Activated CD4-positive, alpha-beta T cell treated with anti-CD3 and anti-CD28 coated beads, Interleukin-2, Interleukin-4, amounts not matched to agents 100 ng/mL and 50 ng/mL, durations not matched to agents 16 hours and 8 hours (primary cell): ENCODE measurements at regions not wholly inside any gene's neighbourhood (a gene's known extent, or its start where the extent isn't known, plus 50 kb on each side); places are given as distances from the start of the nearest gene placed in this dataset.

Experiments used
- DNase-seq: peaks from one replicate; pipeline ENCODE4 v3.0.0-alpha.2; 2020; ENCODE audit warnings: low spot score

DNA sequence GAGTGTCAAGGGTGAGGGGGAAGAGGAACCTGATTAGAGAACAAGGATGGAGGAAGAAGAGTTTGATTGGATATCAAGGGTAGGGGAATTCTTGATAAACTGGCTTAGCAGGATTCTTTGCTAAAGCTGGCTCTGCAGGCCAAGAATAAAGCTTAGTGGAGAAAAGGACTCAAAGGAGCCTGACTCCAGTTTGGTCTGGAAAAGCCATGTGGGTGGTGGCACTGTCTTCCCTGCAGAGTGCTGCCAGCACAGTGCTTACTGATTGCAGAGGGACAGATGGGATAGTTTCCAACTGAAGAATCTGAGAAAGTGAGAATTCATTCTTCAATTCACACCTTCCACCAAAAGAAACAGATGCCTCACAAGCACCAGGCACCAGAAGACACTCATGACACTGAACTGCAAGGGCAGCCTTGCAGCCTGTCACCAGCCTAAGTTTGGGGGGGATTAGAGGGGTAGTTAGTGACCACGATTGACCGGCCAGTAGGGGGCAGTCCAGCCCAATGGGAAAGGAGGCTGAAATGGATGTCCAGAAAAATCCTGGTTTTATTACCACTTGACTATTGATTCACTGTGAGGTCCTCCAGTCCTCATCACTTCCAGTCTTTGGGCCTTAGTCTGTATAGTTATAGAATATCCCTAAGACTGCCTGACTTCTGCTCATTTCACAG lies 334.5 kb downstream of the SMAD2 start:
- peak; percentile 5 for DNase-seq

DNA sequence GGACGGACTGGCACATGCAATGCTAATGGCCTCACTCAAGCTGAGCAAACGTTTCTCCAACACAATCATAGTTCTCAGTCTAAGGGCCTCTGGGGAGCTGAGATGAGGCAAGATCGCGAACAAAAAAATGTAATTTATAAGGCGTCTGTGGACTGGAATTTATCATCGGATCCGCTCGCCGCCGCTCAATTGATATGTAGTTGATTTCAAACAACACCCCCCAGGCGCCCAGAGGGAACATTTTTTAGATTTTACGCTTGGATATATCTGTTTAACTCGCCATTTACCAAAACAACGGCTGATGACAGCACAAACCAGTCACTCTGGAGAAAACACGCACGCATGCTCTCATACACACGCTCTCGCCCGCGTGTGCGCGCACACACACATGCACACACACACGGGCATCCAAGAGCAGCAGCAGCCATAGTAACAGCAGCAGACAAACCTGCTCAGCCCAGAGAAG lies 335.8 kb downstream of the SMAD2 start:
- DNase-seq: no peak

DNA sequence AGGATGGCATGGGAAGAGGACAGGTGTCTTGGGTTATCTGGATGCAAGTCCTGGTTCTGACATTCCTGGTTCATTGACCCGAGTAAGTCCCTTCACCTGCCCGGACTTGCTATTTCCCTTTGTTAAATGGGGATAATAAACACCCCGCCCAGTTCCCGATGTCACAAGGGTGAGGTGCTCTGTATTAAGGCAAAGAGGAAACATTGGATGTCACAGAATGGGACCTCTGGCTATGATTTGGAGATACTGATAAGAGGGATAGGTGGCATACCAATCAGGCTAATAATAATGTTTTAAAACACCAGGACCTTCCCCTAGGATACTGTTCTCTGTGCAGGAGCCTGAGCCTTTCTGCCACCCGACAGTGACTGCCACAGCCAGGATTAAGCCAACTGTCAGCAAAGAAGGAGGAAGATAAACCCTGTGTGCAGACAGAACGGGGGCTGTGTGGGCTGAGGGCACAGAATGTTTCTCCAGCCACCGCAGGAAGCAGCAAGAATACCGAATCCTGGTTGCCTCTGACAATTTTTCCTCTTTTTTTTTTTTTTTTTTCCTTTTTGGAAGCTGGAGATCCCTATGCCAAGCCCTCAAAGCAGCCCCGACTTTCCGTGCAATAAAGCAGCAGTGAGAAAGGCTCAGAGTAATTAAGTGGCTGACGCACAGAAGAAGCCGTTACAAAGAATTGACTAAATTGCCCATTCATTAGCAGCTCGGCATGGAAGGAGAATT lies 336.6 kb downstream of the SMAD2 start:
- DNase-seq: no peak

- DNase-seq: no peak
Observed at GRCh38 chr18:47591429-47591828, 339.0 kb downstream of the SMAD2 start.

- no peak for DNase-seq
Observed at GRCh38 chr18:47587587-47587986, 336.1 kb upstream of the SKOR2 start.

GRCh38 chr18:47586418-47587070 lies 335.1 kb upstream of the SKOR2 start:
- DNase-seq: no peak

DNA sequence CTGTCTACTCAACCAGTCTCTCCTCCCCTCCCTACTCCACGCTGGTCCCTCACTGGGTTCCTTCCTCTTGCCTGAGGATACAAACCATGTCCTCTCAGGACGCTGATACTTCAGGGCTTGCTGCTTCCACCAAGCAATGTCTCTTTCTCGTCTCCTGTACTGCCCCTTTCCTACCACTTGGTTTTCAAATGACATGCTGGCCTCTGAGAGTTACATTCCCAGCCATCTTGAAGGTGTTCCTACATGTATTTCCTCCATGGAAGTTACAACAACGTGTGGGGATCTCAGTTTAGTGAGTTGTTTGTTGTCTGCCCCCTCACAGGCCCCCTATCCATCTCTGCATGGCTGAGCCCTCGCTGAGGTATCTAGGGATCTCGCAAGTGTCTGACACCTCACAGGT lies 334.5 kb upstream of the SKOR2 start:
- DNase-seq: no peak

DNA sequence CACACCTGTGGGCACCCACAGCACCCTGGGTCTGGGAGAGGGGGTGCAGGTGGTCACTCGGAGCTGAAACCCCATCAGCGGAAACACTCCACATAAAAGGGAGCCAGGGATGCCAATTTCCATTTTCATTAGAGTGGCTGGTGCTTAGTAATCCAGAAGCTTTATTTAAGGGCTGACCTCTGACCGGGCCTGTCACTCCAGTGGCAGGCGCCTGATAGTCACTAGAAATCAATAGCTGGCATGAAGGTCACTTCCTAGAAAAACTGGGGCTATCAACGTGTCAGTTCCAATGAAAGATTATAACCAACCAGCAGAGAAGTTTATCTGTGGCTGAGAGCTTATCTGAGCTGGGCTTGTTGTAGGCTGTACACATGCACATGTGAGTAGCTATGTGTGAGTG lies 333.7 kb upstream of the SKOR2 start:
- DNase-seq: no peak

DNA sequence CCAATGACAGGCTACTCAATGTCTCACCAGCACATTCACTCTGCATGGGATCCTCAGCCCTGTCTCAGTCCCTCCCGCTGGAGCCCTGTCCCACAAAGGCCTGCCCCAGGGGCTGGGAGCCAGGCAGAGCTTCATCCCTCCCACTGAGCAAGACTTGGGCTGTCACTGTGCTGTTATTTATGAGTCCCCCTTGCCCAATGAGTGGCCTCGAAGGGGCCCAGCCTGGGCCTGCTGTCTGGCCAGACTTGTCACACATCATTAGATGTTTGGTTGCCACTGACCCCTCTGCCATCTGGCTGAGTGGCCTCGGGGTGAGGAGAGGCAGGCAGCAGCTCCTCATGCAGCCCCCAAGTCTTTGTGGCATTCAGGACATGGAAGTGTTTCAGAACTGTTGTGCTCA lies 330.6 kb upstream of the SKOR2 start:
- no peak for DNase-seq

- no peak for DNase-seq
Observed at GRCh38 chr18:47577520-47577919, 326.1 kb upstream of the SKOR2 start.

DNA sequence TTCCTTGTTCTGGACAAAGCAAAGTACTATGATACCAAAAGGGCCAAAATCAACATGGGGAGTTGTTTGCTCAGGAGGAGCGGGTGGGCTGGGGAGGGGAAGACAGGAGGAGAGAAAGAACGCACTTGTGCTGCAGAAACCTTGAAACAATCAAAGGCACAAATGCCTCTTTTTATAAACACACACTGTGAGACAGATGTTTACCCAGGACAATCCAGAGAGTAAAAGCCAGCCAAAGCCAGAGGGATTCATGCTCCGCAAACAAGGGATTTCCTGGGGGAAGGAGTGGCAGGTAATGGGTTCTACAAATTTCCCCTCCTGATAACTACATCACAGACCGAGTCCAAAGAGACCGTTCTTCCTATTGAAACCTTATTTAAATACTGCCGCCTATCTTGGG lies 323.5 kb upstream of the SKOR2 start:
- DNase-seq: no peak

DNA sequence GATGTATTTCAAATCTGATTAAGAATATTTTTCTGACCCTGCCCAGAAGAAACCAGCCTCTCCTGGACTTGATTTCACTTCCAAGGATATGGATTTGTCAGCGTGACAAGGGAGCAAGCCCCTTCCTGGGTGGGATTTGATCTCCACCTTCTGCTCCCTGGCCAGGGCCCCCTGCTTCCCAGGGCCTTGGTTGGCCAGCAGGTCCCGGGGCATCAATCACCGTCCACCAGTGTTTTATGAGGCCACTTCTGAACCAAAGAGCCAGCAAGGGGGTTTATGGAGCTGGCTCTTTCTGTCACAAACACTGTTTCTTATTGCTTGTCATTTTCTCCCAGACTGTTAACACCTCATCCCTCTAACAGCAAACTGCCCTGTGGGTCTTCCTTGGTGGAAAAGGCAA lies 320.5 kb upstream of the SKOR2 start:
- no peak for DNase-seq

DNA sequence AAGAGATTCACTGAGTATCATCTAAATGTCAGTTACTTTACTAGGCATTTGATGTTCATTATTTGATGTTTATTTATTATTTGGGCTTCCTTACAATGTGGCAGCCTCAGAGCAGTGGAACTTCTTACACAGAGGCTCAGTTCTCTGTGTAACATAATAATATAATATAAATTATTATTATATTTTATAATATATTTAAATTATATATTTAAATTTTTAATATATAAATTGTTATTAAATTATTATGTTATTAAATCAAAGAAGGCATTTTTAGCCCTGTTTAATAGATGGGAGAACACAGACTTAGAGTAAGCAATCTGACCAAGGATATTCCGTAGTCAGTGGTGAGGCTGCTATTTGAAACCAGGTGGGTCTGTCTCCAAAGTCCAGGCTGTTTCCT lies 315.3 kb upstream of the SKOR2 start:
- no peak for DNase-seq

- no peak for DNase-seq
Observed at GRCh38 chr18:47560723-47561715, 309.6 kb upstream of the SKOR2 start.

- peak; percentile 25 for DNase-seq
Observed at GRCh38 chr18:47558110-47558750, 306.8 kb upstream of the SKOR2 start.

- DNase-seq: no peak
Observed at GRCh38 chr18:47557160-47557559, 305.7 kb upstream of the SKOR2 start.

GRCh38 chr18:47552783-47553182 lies 301.3 kb upstream of the SKOR2 start:
- DNase-seq: no peak

- DNase-seq: no peak
Observed at GRCh38 chr18:47550611-47551010, 299.2 kb upstream of the SKOR2 start.

GRCh38 chr18:47549021-47549540 lies 297.6 kb upstream of the SKOR2 start:
- DNase-seq: no peak

DNA sequence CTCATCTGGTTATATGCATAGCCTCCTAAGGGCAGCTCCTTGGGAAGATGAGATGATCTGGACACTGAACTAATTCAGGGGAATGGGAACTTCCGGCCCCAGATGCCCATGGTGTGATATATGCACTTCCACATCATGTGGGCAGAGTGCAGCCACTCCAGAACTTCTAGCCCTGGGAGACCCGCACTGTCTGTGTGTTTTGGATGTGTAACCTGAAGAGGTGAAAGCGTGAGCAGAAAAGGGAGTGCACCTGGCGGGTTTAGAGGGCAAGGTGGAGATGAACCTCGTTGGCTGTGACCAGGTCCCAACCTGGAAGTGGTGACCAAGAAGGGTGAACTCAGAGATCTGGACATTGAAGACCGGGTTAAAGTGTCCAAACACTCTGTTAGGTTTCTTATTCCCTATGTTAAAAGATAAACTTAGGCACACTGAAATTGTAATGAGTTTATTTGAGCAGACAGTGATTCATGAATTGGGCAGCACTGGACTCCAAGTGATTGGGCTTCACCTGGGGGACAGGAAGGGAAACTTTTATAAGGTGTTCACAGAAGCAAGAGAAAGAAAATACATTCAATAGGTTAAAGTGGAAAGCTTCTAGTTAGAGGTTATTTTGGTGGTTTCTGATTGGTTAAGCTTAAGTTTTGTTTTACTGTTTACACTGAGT lies 296.2 kb upstream of the SKOR2 start:
- DNase-seq: no peak

- no peak for DNase-seq
Observed at GRCh38 chr18:47545613-47546012, 294.2 kb upstream of the SKOR2 start.
